AG09309 (cell line): ENCODE measurements at regions not wholly inside any gene's neighbourhood (a gene's known extent, or its start where the extent isn't known, plus 50 kb on each side); places are given as distances from the start of the nearest gene placed in this dataset.

Source experiments
- DNase-seq: peaks from one replicate; pipeline ENCODE4 v3.0.0-alpha.2; 2010; ENCODE audit warnings: low read depth
- H3K4me3 ChIP-seq: 2 replicates; pipeline ENCODE4 v1.5.1; 2011; ENCODE audit warnings: mild to moderate bottlenecking, low read depth, low read length, moderate library complexity; ENCODE audit not compliant: control insufficient read depth
- CTCF ChIP-seq: IDR thresholded peaks from 2 replicates; pipeline ENCODE4 v1.5.1; 2011; ENCODE audit warnings: mild to moderate bottlenecking, low read depth, low read length, inconsistent platforms; ENCODE audit not compliant: insufficient read depth, control insufficient read depth; ENCODE audit errors: missing control alignments

DNA sequence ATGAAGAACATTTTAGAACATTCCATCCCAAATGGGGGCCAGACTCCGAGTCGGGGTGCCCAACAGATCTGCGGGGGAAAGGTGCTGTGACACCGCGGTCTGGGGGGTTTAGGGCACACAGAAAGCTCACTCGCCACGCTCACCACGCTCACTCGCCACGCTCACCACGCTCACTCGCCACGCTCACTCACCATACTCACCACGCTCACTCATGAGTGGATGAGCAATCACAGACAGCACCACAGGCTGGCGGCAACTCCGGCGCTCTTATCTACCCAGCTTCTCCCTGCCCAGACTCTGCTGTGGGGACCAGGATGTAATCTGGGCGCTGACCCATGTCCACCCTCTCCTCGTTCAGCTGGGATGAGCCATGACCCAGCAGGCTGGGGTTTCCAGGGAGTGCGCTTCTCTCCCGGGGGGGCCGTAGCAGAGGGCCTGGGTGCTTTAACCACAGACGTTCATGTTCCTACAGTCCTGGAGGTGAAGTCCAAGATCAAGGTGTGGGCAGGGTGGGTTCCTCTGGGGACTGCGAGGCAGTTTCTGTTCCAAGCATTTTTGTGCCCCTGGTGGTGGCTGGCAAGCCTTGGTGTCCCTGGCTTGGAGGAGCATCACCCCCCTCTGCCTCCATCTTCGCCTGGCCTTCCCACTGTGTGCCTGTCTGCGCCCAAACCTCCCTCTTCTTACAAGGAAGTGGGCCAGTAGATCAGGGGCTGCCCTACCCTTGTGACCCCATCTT lies 141.2 kb downstream of the CTTN start:
- TF ChIP-seq CTCF = no peak
- H3K4me3 ChIP-seq = no peak overlapping the region
- DNase-seq = no peak

GRCh38 chr11:70540196-70540595 lies 141.9 kb downstream of the CTTN start:
- no peak for TF ChIP-seq CTCF
- H3K4me3 ChIP-seq = no peak overlapping the region

DNA sequence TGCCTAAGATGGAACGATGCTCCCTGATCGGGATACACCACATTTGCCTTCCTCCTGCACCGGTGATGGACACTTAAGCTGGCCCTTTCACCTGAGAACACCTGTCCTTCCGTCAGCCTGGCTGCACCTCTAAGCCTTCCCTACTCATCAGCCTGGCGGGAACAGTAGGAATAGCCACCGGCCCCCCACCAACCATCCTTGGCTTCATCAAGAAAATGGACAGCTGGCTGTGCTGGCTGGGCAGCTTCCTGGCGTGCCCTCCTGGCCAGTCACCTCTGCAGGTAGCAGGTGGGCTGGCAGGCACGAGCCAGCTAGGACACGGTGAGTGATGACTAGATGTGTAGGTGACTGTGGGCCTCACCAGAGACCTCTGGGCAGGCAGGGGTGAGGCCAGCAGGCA lies 142.8 kb downstream of the CTTN start:
- no peak overlapping the region for H3K4me3 ChIP-seq
- TF ChIP-seq CTCF = no peak
- DNase-seq = no peak

More at GRCh38 chr11:70540196-70540595, 141.9 kb downstream of the CTTN start:
- DNase-seq = no peak

DNA sequence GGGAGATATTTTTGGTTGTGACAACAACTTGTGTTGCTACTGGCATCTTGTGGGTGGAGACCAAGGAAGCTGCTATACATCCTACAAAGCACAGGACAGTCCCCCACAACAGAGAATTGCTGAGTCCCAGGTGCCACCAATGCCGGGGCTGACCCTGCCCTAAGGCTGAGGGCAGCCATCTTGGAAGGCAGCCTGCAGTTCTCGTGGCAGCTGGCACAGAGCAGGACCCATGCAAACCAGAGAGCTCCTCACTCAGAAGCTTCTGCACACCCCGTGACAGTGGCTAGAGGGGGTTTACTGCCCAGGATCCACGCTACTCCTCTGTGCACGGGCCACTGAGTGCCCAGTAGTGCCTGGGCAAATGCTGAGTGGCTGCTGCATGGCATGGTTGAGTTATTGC lies 143.4 kb downstream of the CTTN start:
- no peak for TF ChIP-seq CTCF
- no peak overlapping the region for H3K4me3 ChIP-seq
- DNase-seq = no peak

- DNase-seq = no peak
Observed at GRCh38 chr11:70542406-70542805, 144.1 kb downstream of the CTTN start.

GRCh38 chr11:70542811-70543210 lies 144.5 kb downstream of the CTTN start:
- no peak overlapping the region for H3K4me3 ChIP-seq
- TF ChIP-seq CTCF = no peak
- no peak for DNase-seq

More at GRCh38 chr11:70542406-70542805, 144.1 kb downstream of the CTTN start:
- H3K4me3 ChIP-seq = no peak overlapping the region
- no peak for TF ChIP-seq CTCF

DNA sequence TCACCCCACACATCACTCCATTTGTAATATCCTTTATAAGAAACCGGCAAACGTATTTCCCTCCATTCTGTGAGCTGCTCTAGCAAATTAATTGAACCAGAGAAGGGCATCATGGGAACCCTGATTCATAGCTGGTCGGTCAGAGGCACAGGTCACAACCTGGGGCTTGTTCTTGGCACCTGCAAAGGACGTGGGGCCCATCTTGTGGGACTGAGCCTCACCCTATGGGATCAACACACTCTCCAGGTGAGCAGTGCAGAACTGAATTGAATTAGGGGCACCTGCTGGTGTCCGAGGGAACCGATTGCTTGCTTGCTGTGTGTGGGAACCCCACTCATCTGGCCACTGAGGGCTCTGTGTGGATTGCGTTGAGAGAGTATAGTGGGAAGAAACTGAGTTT lies 145.3 kb downstream of the CTTN start:
- no peak for TF ChIP-seq CTCF
- no peak for DNase-seq
- H3K4me3 ChIP-seq = no peak overlapping the region
